HG03457 (cell line): ENCODE measurements at regions not wholly inside any gene's neighbourhood (a gene's known extent, or its start where the extent isn't known, plus 50 kb on each side); places are given as distances from the start of the nearest gene placed in this dataset.
A peak's percentile ranks its signal among the peaks of the same experiment; 100 is the strongest.

Experiments used
- ATAC-seq: cut with Tn5 transposase; IDR thresholded peaks from one replicate; pipeline ENCODE4 v1.9.1; 2021; ENCODE audit warnings: moderate number of reproducible peaks; ENCODE audit not compliant: unreplicated experiment

DNA sequence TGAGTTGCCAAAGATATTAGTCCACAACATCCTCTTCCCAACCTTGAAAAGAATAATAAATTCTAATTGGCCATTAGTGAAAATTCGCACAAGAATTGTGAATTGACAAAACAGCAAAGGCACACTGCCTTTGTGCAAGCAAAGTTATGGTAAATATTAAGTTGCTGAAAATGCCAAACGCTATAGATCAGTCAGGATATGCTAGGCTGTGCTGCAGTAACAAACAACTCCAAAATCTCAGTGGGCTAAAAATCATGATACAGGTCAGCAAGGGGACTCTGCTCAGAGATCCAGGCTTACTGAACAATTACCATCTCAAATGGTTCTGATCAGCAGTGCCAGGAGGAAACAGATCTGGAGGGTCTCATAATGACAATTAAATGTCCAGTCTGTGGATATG lies 238.0 kb upstream of the IGF1R start:
- ATAC-seq: no peak

DNA sequence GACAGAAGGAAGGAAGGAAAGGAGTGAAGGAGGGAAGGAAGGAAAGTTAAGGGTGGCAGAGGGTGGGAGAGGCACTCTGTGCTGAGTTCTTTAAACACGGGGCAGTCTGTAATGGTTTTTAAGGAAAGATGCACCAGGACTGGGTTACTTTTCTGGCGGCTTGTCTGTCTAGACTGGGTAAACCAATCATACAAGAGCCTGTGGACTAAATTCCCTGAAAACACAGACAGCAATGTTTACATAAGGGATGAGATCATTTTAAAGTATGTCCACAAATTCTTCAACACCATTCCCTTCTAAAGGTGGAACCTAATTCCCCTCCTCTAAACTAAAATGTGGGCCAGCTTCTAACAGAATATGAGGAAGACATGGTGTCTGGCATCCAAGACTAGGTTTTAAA lies 235.5 kb upstream of the IGF1R start:
- ATAC-seq: no peak

DNA sequence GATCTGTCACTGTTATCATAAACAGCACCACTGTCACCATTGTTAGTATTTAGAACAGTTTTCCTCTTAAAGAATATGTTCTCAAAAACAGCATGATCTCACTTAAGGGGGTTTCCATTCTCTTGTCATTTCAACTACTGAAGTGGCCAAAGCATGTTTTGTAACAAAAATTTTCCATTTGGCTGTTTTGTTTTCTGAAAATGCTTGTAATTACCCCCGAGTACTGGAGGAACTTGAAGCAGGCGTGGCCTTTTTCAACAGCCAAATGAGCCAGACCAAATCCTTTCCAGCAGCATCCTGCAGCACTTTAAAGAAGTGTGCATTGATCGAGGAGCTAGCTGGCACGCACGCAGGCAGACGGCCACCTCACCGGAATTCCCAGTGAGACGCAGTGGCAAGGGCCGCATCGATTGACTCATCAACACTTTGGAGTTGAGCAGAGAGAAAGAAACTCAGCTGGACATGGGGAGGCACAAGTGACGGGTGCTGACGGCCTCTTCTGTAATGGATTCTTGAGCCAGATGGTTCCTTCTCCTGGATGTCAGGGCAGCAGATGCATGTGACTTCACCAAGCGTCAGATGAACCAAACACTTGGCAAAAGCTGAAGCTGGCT lies 234.3 kb upstream of the IGF1R start:
- ATAC-seq: no peak

DNA sequence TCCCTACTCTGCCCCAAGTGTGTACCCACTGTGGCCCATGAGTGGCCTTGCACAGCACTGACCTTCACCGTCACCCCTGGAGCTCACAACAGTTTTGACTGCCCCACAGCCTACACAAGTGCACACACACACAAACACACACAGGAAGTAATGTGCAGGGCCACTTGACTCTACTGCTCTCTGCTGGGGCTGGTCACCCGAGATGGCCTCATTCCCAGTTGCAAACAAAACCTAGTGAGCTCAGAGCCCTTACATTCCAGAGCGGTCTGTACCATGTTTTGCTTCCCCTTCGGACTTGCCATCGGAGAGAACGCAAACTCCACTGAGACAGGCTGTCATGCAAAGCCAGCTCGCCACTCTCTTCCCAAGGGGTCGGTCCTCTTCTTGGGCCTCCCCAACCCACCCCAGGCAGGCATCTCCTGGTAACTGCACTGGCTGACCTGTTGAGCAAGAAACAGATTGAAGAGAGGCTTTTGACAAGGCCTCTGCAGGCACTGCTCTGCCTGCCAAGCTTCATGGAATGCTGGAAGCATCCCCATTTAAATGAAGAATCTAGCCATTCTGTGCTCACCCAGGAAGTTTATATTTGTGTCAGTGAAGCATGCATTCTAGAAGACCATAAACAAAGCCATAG lies 232.0 kb upstream of the IGF1R start:
- no peak for ATAC-seq

DNA sequence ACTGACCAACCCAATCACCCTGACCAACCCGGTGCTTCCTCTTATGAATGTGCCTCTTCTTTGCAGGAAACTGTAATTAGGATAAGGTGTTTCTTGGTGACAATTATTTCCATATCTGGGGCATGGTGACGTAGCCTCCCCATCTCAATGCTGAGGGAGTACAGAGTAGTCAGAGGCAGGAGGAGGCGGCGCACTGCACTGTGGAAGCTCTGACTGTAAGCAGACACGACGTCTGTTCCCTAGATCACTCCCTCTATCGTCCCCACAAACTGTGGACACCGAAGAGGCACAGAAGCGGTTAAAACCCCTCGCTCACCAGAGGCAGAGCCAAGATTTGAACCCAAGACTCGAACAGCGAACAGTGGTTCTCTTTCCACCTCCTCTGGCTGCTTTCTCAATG lies 231.0 kb upstream of the IGF1R start:
- ATAC-seq: no peak

DNA sequence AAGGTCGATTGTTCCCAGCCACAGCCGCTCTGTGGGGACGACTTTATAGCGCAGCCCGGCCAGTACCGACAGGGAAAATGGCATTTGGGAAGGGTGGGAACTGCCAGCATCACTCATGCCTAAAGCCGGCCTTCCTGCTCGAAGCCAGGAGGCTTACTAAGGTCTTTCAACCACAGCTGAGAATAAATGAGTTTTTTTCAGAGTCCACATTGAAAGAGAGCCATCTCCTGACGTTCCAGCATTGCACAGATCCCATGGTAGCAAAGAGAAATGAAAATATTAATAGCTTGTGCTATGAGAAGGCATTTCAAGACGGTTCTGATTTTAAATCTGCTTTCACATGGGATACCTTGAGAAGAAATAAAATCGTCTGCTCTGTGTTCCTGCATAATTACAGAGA lies 230.2 kb upstream of the IGF1R start:
- no peak for ATAC-seq

DNA sequence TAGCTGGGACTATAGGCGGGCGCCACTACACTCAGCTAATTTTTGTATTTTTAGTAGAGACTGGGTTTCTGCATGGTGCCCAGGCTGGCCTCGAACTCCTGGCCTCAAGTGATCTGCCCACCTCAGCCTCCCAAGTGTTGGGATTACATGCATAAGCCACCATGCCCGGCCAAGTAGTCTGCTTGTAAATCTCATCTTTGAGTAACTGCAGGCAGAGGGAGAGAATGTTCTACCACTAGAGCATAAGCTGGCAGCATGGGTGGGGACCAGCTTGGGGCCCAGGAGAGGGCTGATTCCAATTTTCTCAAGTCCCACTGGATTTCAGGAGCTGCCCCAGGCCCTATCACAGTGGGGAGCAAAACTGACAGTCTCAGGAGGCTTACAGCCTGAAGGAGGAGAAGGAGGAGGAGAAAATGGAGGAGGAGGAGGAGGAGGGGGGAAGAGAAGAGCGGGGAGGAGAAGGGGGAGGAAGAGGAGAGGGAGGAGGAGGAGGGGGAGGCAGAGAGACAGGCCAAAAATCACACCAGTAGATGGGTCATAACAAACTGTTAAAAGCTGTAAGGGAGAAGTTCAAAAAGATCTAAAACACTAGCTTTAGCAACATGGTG lies 229.1 kb upstream of the IGF1R start:
- ATAC-seq: no peak

DNA sequence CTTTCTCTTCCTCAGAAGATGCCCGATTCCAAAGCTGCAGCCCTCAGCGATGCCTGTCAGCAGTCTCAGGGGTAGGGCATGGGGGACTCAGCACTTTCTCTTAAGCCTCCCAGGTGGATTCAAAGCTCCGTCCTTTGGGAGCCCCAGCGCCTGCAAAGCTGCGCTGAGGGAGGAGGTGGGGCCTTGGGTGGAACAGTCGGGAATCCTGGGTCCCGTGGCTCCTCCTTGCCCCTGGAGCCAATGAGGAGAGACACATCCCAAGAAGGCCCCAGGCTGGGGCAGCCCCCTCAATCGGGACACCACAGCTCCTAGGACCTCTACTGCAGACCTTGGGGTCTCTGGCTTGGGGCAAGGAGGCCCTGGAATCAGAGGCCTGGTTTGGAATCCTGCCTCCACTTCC lies 227.5 kb upstream of the IGF1R start:
- ATAC-seq: no peak

DNA sequence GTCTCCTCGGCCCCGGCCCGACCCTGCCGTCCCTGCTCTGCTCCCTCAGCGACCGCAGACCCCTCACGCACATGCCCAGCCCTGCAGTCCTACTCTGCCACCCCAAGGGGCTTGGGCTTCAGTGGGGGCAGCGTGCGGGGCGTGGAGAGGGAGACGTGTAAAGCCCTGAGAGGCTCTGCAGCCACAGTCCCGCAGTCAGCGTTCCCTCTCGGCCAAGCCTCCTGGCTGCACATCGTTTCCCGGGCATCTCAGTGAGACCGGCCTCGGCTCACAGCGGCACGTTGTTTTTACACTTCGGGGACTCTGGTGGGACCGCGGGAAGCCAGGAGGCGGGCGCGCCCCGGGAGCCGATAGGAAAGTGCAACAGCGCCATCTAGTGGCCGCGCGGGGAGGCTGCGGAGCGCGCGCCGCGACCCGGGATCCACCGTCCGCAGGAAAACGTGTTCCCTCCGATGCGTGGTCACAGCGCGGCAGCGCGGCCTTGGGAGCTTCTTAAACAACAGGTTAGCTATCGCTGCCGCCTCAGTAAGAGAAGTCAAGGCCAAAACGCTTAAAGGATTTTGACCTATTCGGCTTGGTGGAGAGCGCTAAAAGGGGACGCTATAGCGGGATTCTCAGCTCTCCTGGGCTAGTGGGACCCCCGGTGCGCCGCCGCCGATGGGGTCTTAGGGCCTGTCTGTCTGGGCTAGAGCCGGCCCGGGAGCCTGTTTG lies 226.8 kb upstream of the IGF1R start:
- ATAC-seq: no peak

DNA sequence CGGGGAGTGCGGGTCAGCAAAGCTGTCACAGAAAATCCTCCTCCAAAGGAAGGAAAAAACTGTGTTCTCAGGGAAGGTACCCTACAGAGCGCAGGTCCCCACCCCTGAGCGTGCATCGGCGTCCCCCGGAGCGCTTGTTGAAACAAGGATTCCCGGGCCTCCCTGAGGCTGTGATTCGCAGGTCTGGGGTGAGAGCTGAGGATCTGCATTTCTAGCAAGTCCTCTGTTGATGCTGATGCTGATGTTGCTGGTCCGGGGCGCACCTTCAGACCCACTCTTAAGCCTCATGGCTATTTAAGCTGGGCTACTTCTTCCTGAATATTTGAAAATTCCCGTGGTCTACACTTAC lies 226.2 kb upstream of the IGF1R start:
- ATAC-seq: no peak

DNA sequence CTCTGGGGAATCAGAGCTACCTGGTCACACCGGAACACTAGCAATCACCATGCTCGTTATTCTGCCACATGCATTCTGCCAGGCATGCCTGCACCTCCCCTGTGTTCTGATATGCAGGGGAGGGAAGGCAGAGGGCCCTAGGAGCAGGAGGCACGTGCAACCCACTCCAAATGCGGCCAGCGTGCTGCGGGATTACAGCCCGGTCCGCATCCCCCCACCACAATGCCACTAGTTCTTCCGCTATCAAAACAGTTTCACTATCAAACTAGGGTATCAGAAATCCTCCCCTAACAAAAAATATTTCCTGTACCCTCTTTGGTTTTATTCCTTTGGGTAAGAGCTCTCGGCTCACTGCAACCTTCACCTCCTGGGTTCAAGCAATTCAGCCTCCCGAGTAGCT lies 223.2 kb upstream of the IGF1R start:
- no peak for ATAC-seq

DNA sequence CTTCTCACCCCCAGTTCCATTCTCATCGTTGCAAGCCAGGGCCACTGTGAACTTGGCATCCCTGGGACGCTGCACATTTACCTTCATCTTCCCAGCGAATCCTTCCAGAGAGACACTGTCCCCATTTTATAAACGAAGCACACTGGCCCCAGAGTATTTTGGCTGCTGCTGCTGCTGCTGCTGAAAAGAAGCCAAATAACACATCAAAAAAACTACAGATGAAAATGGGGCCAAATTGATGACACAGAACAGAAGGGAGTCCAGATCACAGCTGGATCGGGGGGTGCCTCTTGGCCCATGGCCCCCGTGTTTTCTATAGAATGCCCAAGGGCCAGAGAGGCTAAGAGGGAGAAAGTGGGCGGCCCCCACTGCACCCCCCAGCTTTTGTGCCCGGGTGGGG lies 221.0 kb upstream of the IGF1R start:
- ATAC-seq: no peak

DNA sequence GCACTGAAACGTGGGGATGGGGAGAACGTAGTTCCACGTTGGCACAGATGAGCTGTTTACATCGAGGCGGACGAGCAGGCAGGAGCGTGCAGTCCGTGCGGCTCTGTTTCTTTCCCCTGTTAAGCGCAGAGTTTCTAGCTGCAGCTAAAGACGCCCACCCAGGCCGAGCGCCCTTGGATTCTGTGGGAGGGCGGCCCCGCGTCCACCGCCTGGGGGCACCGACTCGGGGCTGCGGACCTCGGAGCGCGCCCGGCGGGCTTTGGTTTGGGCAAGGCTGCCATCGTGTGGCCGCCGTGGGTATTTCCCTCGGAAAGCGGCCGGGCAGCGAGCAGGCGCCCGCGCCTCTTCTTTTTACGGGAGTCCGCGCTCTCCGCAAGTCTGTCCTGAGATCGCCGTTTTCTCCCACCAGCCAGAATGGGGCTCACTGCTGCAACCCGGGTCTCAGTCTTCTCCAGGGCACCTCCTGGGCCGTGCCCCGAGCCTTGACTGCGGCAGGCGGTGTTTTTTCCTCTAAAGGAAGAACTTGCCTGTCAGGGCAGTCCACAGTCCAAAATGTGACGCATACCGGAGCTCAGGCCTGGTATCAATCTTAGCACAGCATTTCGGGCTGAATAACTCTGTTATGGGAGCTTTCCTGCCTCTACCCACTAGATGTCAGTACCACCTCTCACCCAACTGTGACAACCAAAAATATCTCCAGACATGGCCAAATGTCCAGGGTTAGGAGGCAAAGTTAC lies 219.9 kb upstream of the IGF1R start:
- ATAC-seq: peak; percentile 94

DNA sequence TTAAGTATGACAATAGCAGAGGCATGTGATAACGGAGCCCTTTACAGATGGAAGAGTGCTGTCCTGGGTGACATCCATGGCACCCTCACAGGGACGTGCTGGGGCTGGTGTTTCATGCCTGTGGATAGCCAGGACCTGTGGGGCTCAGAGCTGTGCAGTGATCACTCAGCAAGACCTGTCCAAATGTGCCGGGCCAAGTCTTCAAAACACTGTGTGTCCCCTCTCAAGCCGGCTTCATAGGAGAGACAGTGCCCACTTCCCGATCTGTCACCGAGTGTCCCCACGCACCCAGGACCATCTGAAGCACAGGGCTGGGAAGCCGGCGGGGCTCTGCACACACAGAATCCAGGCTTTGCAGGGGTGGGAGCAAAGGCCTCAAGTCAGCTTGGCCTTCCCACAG lies 217.2 kb upstream of the IGF1R start:
- no peak for ATAC-seq

DNA sequence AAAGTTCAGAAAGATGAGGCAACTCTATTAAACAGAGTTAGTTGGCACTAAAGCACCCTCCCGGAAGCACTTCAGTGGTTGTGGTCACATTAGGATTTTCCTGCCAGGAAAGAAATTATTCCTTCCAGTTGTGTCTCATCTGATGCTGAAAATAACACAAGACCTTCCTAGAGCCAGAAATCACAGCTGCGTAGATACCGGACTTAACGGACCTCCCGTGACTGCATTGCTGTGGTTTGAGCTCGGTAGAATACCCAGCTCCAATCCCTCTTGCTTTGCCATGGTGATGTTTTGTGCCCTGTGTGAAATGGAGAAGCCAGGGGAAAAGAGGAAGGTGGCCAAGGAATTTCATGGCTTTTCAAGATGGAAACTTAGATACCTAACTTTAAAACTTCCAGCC lies 215.0 kb upstream of the IGF1R start:
- no peak for ATAC-seq

DNA sequence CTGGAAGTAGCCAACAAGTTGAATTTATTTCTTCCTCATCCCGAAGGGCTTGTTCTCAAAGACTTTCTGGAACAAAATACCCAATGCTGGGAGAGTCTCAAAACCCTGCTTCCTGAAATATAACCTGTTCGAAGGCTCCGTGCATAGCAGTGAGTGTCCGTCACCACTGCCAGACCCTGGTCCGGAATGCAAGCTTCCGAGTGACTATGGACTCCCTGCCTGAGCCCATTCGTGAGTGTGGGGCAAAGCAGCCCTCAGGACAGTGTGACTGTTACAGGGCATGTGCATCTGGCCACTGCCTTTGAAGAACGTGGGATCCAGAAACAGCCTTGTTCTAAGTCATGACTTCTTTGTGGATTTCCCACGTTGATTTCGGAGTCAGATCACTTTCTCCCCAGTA lies 214.5 kb upstream of the IGF1R start:
- ATAC-seq: no peak

DNA sequence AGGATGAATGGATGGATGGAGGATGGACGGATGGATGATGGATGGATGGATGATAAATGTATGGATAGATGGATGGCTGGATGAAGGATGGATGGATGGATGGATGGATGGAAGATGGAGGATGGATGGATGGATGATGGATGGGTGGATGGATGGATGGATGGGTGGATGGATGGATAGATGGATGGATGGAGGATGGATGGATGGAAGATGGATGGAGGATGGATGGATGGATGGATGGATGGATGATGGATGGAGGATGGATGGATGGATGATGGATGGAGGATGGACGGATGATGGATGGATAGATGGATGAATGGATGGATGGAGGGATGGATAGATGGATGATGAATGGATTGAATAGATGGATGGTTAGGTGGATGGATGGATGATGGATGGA lies 210.6 kb upstream of the IGF1R start:
- no peak for ATAC-seq

DNA sequence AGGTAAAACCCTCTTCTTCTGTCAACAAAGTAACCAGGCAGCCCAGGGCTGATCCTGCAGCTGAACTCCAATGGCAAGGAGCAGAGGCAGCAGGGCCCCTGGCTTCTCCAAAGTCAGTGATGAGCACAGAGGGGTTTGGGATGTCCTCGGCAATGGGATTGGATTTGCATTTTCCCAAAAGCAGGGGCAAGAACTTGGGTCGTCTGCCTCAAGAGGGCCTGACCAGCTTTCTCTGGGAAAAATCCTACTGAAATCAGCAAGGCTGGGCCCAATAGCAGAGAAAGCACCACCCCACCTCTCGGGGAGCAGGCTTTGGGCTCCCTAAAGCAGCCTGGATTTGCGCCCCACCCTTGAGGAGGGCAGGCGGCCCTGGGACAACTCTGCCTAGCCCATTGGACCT lies 210.0 kb upstream of the IGF1R start:
- no peak for ATAC-seq

DNA sequence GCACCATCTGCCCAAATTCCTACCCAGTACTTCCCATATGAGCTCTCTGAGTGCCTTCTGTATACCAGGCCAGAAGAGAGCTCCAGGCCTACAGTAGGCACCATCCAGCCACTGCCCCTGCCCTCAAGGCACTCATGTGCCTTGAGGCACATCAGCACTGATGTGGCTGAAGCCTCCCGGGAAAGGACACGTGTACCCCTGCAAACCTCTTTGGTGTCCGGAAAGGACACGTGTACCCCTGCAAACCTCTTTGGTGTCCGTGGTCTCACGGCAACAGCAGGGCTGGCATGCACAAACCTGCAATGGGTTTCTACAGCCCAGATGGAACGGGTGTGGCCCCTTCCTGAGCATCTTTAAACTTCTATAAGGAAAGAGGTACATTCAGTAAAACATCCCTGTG lies 209.4 kb upstream of the IGF1R start:
- no peak for ATAC-seq

DNA sequence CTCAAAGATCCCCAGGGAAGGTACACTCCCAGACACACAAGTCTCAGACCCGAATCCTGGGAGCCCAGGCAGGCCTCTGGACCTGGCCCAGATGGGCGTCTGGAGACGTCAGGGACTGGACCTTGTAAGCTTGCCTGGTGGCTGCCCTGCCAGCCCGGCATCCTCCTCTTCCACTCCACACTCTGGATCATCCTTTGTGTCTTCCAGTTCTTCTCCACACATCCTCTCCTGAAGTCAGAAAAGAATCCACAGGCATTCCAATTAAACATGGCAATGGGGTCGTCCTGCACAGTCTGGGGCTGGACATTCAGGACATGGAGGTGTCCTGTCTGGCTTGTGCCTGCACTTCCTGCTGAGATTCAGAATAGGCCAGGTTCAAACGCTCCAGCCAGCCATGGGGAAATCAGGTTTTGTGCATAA lies 208.8 kb upstream of the IGF1R start:
- ATAC-seq: no peak

DNA sequence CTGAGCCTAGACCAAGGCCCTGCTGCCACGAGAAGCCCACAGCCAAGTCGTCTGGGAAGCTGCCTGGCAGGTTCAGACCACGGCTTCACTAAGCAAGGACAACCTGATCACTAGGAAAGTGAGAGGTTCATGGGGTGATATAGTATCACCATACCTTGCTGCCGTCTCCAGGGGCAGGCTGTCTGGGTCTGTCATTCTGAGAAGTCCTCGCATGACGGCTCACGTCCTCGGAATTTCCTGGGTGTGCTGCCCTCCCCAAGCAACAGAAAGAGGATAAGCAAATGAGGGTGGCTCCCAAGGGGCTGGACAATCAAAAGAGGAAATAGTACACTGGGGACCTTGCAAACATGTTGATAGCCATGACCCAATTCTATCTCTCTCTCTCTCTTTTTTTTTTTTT lies 207.4 kb upstream of the IGF1R start:
- ATAC-seq: no peak

DNA sequence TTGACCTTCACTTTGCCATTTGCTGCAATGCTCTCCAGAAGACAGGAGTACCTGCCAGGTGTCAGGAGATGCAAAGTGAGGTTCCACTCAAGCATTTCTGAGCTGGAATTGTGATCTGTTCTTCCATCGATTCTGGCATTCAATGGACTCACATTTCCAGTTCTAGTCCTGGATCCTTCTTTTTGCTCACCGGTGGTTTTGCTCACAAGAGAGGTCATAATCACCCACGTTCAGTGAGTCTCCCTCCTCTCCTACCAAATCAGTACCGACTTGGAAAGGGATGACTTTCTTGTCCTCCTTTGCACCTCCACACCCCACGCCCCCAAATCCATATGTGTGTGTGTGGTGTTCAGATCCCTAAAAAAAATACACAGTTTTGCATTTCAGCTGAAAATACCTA lies 206.7 kb upstream of the IGF1R start:
- ATAC-seq: no peak
